Motor neuron (in vitro differentiated cells): ENCODE measurements at regions not wholly inside any gene's neighbourhood (a gene's known extent, or its start where the extent isn't known, plus 50 kb on each side); places are given as distances from the start of the nearest gene placed in this dataset.

Source experiments
- ATAC-seq, 8 experiments: fragments of 200-7000 bp; cut with Tn5 transposase; replicated peaks in 6 of 8; 2 replicates each; pipeline ENCODE4 v1.8.0; 2021; ENCODE audit warnings: mild to moderate bottlenecking in 8 of 8, moderate library complexity in 8 of 8
- H3K27ac ChIP-seq, 2 donors: fragments of 250-450 bp; sonication (Bioruptor Pico); 2 replicates each; pipeline ENCODE4 v1.9.0; 2021; ENCODE audit warnings: antibody characterized with exemption in 2 of 2, mild to moderate bottlenecking in 2 of 2, moderate library complexity in 1 of 2
- H3K4me1 ChIP-seq, 2 donors: fragments of 250-450 bp; sonication (Bioruptor Pico); replicated peaks in 1 of 2; 2 replicates each; pipeline ENCODE4 v1.6.1; 2021; ENCODE audit warnings: antibody characterized with exemption in 2 of 2, mild to moderate bottlenecking in 2 of 2, moderate library complexity in 1 of 2
- H3K4me3 ChIP-seq, 5 donors: fragments of 250-450 bp; sonication (Bioruptor Pico); 2 replicates each; pipeline ENCODE4 v1.9.0; 2021; ENCODE audit warnings: antibody characterized with exemption in 5 of 5, mild to moderate bottlenecking in 5 of 5, moderate library complexity in 4 of 5
- WGBS, 10 experiments: fragments of 450-650 bp; shearing (Covaris generic); methylation state at CpG; one replicate each; pipeline ENCODE4 v1.0.0; 2022; 5-methylcytosine and 5-hydroxymethylcytosine counted together
- in situ Hi-C, 9 experiments: fragments of 400-800 bp; cut with MboI; loops; one replicate each; pipeline ENCODE4 v1.15.0; 2021; ENCODE audit warnings: low sequenced_read_pairs in 9 of 9, low pct_unique_long_range_greater_than_20kb in 2 of 9; ENCODE audit not compliant: unreplicated experiment in 9 of 9

- Histone ChIP-seq H3K4me3 (no peak overlapping the region), H3K4me1 (no peaks in the 10 kb centered on the region), H3K27ac (no peak overlapping the region)
- WGBS, 10 experiments: 43 to 100% (median 74%) methylated on average over 1 to 2 of the region's 2 CpGs; no CpG with 5 or more reads in 1 of the 10 experiments
- ATAC-seq: no peak
- in situ Hi-C loops: no loop called here
These were observed 363.3 kb downstream of the SEMA3D start for GRCh38 chr7:84823530-84823929.

- no peak overlapping the region for H3K4me3 ChIP-seq
- in situ Hi-C loops: no loop called here
- H3K27ac ChIP-seq: no peak overlapping the region
- no peaks in the 10 kb centered on the region for H3K4me1 ChIP-seq
- ATAC-seq: no peak
- 84 to 100% (median 94%) methylated on average over 2 to 6 of the region's 6 CpGs for WGBS, 10 experiments
These were observed 363.8 kb downstream of the SEMA3D start for GRCh38 chr7:84822941-84823510.

DNA sequence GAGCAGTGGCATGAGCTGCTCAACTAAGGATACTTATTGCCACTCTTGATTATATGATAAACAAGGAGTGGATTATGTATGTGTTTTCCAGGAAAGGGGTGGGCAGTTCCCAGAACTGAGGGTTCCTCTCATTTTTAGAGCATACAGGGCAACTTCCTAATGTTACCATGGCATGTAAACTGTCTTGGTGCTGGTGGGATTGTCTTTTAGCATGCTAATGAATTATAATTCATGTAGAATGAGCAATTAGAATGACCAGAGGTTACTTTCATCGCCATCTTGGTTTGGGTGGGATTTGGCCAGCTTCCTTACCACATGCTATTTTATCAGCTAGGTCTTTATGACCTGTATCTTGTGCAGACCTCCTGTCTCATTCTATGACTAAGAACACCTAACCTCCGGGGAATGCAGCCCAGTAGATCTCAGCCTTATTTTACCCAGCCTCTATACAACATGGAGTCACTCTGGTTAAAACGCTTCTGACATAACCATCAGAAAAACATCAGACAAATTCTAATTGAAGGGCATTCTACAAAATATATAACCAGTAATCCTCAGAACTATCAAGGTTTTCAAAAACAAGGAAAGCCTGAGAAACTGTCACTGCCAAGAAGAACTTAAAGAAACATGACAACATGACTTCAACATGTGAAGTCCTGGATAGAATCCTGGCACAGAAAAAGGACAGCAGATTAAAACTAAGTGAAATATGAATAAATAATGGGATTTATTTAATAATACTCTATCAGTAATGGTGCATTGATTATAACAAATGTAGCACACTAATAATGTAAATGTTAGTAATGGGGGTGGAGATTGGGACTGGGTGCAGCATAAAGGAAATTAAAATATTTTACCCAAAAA is 365.0 kb downstream of the SEMA3D start:
- H3K4me3 ChIP-seq: no peak overlapping the region
- WGBS, 10 experiments: 83 to 100% (median 100%) methylated on average over 1 to 3 of the region's 3 CpGs; no CpG with 5 or more reads in 1 of the 10 experiments
- H3K27ac ChIP-seq: no peak overlapping the region
- in situ Hi-C loops: no loop called here
- H3K4me1 ChIP-seq: no peaks in the 10 kb centered on the region
- no peak for ATAC-seq

GRCh38 chr7:84820481-84820880 is 366.4 kb downstream of the SEMA3D start:
- Histone ChIP-seq H3K4me3 (no peak overlapping the region), H3K4me1 (no peaks in the 10 kb centered on the region), H3K27ac (no peak overlapping the region)
- in situ Hi-C loops: no loop called here
- peak in 5 of 8 experiments; percentile 40 to 59 (median 55) for ATAC-seq
- 0 to 42% (median 17%) methylated on average over 1 to 2 of the region's 2 CpGs; no CpG with 5 or more reads in 1 of the 10 experiments for WGBS, 10 experiments

DNA sequence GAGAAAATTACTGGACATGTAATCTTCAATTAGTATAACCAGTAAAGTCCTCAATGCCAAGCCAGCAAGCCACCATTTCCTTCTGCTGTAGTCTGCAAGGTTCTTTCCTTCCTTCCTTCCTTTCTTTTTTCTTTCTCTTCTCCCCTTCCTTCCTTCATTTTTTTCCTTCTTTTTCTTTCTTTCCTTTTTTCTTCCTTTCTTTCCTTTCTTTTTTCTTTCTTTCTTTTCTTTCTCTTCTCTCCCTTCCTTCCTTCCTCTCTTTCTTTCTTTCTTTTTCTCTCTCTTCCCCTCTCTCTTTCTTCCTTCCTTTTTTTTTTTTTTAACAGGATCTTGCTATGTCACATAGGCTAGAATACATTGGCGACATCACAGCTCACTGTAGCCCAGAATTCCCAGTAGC is 369.8 kb downstream of the SEMA3D start:
- no peak overlapping the region for H3K27ac ChIP-seq
- WGBS, 10 experiments: 57 to 100% (median 92%) methylated on average over 1 of the region's 1 CpG; no CpG with 5 or more reads in 1 of the 10 experiments
- in situ Hi-C loops: no loop called here

GRCh38 chr7:84813376-84813775 is 373.5 kb downstream of the SEMA3D start:
- in situ Hi-C loops: no loop called here
- WGBS, 10 experiments: 62 to 100% (median 75%) methylated on average over 2 of the region's 2 CpGs
- no peak overlapping the region for H3K27ac ChIP-seq
- ATAC-seq: no peak
- no peaks in the 10 kb centered on the region for H3K4me1 ChIP-seq
- H3K4me3 ChIP-seq: no peak overlapping the region

More for the DNA sequence above, 369.8 kb downstream of the SEMA3D start:
- ATAC-seq: no peak
- Histone ChIP-seq H3K4me3 (no peak overlapping the region), H3K4me1 (no peaks in the 10 kb centered on the region)

GRCh38 chr7:84812021-84812420 is 374.8 kb downstream of the SEMA3D start:
- WGBS, 10 experiments: 22 to 100% (median 80%) methylated on average over 1 to 2 of the region's 2 CpGs; no CpG with 5 or more reads in 1 of the 10 experiments
- in situ Hi-C loops: no loop called here
- no peak for ATAC-seq

DNA sequence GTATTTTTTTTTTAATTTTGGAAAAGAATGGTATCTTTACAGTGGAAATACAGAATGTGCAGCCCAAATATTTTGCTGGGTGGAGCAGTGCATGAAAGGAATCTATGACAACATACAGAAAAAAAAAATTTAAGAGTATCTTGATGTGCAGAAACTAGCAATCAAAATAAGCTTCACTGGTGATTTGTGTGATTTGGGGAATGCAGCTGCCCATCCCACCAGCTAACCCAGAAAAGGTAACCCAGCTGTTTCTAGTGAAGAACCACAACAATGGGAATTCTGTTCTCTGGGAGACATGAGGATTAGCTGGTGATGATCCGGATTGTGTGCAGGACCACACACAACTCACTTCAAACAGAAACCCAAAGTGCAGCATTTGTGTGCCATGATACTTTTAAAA is 375.5 kb downstream of the SEMA3D start:
- H3K4me1 ChIP-seq: no peaks in the 10 kb centered on the region
- WGBS, 10 experiments: 43 to 100% (median 83%) methylated on average over 1 of the region's 1 CpG; no CpG with 5 or more reads in 4 of the 10 experiments
- H3K27ac ChIP-seq: no peak overlapping the region
- ATAC-seq: no peak
- H3K4me3 ChIP-seq: no peak overlapping the region
- in situ Hi-C loops: no loop called here

More at GRCh38 chr7:84812021-84812420, 374.8 kb downstream of the SEMA3D start:
- H3K27ac ChIP-seq: no peak overlapping the region
- H3K4me3 ChIP-seq: no peak overlapping the region
- no peaks in the 10 kb centered on the region for H3K4me1 ChIP-seq

DNA sequence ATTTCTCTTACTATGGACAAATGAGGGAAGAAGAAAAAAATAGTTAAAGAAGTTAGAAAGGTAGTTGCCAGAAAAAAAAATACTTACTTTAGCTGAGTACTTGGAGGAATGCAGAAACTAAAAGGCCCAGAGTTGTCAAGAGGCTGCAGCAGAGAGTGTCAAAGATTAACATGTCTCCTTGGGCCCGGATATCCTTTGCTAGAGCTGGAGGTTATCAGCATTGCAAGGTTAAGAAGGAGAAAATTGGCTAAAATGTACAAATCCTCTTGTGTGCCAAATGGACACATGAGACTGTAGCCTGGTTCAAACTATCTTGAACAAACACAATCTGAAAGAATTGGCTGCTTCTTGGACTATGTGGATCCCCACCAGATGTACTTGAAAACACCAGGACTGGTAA is 377.0 kb downstream of the SEMA3D start:
- ATAC-seq: no peak
- Histone ChIP-seq H3K4me1 (no peaks in the 10 kb centered on the region), H3K27ac (no peak overlapping the region), H3K4me3 (no peak overlapping the region)
- 56 to 100% (median 89%) methylated on average over 1 of the region's 1 CpG; no CpG with 5 or more reads in 4 of the 10 experiments for WGBS, 10 experiments
- in situ Hi-C loops: no loop called here

- no peak for ATAC-seq
- H3K4me1 ChIP-seq: no peaks in the 10 kb centered on the region
- H3K4me3 ChIP-seq: no peak overlapping the region
- WGBS, 10 experiments: 67 to 100% (median 92%) methylated on average over 1 to 3 of the region's 3 CpGs; no CpG with 5 or more reads in 4 of the 10 experiments
- no peak overlapping the region for H3K27ac ChIP-seq
- in situ Hi-C loops: no loop called here
These were observed 382.9 kb downstream of the SEMA3D start for GRCh38 chr7:84803979-84804378.

GRCh38 chr7:84801396-84801795 is 385.5 kb downstream of the SEMA3D start:
- Histone ChIP-seq H3K4me1 (no peaks in the 10 kb centered on the region), H3K27ac (no peak overlapping the region), H3K4me3 (no peak overlapping the region)
- in situ Hi-C loops: no loop called here
- ATAC-seq: no peak

DNA sequence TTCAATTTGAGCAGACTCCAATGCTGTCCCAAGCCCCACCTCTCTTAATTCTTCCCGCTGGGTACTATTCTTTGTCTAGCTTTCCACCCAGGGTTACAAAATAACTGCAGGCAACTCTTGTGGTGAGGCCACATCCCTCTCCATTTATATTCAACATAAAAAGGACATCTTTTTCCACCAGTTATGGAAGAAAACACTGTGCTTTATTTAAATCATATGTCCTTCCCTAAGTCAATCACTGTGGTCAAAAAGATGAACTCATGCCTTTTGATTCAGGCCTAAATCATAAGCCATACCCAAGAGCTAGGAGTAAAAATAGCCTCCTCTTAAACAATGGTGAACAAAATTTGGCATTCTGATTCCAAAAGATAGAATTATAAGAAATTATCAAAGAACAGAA is 386.0 kb downstream of the SEMA3D start:
- ATAC-seq: no peak
- Histone ChIP-seq H3K4me1 (no peaks in the 10 kb centered on the region), H3K4me3 (no peak overlapping the region), H3K27ac (no peak overlapping the region)
- in situ Hi-C loops: no loop called here
- 63 to 100% (median 100%) methylated on average over 1 of the region's 1 CpG; no CpG with 5 or more reads in 3 of the 10 experiments for WGBS, 10 experiments

GRCh38 chr7:84799106-84799505 is 387.8 kb downstream of the SEMA3D start:
- no peak overlapping the region for H3K27ac ChIP-seq
- in situ Hi-C loops: no loop called here
- H3K4me3 ChIP-seq: no peak overlapping the region
- ATAC-seq: no peak
- WGBS, 10 experiments: 52 to 83% (median 66%) methylated on average over 2 to 4 of the region's 4 CpGs; no CpG with 5 or more reads in 2 of the 10 experiments
- no peaks in the 10 kb centered on the region for H3K4me1 ChIP-seq
